Uterus (tissue), 2 donors: ENCODE measurements at regions not wholly inside any gene's neighbourhood (a gene's known extent, or its start where the extent isn't known, plus 50 kb on each side); places are given as distances from the start of the nearest gene placed in this dataset.

Experiments
- POLR2A ChIP-seq, 2 donors: fragments of 450-650 bp; IDR thresholded peaks; one replicate each; pipeline ENCODE4 v1.6.1; 2016; ENCODE audit warnings: antibody characterized with exemption in 2 of 2, mild to moderate bottlenecking in 1 of 2, moderate library complexity in 1 of 2
- TF ChIP-seq, protein P1 (sequence below), 4 experiments: fragments of 200-600 bp in 2 of 4; fragments of 450-650 bp in 2 of 4; sonication (generic) in 2 of 4; IDR thresholded peaks; one replicate each; pipeline ENCODE4 v1.5.1; 2016 to 2019; ENCODE audit warnings: antibody characterized with exemption in 4 of 4, mild to moderate bottlenecking in 2 of 4, moderate library complexity in 1 of 4

DNA sequence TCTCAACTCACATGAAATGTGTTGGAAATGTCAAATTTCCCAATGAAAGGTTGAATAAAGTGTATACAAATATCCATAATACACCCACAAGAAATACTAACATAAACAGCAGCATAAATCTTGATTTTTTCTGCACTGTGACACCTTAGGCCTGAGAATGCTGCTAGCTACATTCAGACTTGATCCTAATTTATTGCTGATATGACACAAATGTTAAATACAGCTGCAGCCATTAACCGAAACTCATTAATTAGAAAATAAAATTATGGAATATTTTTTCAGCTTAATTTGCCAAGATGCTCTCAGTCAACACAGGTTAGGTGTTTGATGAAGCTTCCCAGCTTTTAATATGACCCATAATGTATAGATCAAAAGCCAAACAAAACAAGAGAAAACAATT is 914.3 kb upstream of the C9orf72 start:
- TF ChIP-seq, protein P1, sequence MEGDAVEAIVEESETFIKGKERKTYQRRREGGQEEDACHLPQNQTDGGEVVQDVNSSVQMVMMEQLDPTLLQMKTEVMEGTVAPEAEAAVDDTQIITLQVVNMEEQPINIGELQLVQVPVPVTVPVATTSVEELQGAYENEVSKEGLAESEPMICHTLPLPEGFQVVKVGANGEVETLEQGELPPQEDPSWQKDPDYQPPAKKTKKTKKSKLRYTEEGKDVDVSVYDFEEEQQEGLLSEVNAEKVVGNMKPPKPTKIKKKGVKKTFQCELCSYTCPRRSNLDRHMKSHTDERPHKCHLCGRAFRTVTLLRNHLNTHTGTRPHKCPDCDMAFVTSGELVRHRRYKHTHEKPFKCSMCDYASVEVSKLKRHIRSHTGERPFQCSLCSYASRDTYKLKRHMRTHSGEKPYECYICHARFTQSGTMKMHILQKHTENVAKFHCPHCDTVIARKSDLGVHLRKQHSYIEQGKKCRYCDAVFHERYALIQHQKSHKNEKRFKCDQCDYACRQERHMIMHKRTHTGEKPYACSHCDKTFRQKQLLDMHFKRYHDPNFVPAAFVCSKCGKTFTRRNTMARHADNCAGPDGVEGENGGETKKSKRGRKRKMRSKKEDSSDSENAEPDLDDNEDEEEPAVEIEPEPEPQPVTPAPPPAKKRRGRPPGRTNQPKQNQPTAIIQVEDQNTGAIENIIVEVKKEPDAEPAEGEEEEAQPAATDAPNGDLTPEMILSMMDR (IDR thresholded peaks at IDR 0.05), result no peak
- TF ChIP-seq POLR2A (IDR thresholded peaks at IDR 0.05), result no peak
